ENCODE measurements at regions not wholly inside any gene's neighbourhood (a gene's known extent, or its start where the extent isn't known, plus 50 kb on each side); places are given as distances from the start of the nearest gene placed in this dataset.

DNA sequence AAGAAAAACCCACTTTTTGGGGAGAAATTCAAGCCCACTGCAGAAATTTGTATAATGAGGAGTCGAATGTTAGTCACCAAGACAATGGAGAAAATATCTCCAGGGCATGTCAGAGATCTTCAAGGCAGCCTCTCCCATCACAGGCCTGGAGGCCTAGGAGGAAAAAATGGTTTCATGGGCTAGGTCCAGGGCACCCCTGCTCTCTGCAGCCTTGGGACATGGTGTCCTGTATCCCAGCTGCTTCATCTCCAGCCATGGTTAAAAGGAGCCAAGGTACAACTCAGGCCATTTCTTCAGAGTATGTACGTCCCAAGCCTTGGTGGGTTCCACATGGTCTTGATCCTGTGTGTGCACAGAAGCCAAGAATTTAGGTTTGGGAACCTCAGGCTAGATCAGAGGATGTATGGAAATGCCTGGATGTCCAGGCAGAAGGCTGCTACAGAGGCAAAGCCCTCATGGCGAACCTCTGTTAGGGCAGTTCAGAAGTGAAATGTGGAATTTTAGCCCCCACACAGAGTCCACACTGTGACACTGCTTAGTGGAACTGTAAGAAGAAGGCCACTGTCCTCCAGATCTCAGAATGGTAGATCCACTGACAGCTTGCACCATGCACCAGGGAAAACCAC, 561.4 kb downstream of the ISL1 start:
- DNase-seq = no peak

- no peak for DNase-seq
These were observed 575.2 kb downstream of the ISL1 start for GRCh38 chr5:51958473-51958872.

DNA sequence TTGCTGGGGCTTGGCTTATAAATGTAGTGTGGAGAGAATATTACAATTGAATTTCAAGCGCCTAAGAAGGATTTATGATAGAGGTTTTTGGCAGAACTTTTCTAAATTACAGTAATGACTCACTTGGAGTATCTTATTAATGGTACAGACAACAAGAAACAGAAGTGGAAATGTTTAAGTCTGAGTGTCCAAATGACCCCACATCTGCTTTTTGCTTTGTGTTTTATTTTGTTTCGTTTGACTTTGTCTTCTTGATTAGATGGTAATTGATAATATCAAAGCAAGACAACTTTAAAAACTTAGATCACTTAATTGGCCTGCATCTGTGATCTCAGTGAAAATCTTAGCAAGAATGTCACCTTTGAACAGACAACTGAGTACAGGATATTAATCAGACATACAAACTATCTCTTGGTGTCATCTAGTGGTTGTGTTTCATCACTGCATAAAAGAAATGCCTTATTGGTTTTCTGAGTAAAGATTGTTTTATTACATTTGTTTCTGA, 577.4 kb downstream of the ISL1 start:
- no peak for DNase-seq

- no peak for DNase-seq
These were observed 577.9 kb downstream of the ISL1 start for GRCh38 chr5:51961154-51961562.

GRCh38 chr5:51968756-51969155, 585.5 kb downstream of the ISL1 start:
- DNase-seq = no peak

GRCh38 chr5:51974834-51975233, 591.6 kb downstream of the ISL1 start:
- DNase-seq = no peak

DNA sequence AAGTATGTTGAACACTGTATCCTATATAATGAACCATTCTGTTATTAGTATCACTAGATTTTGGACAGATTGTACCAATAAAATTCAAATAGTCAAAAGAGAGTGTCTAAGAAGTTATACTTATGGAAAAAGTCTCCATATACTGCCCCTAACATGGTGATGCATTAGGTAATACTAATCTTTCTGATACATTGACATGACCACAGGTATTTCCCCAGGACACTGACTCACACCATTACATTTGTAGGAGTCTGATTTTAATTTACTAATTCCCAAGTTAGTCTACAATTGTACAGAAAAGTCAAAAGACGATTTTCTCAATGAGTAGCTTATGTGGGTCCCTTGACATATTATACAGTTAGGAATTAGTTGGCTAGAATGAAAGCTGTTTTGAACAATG, 593.8 kb downstream of the ISL1 start:
- DNase-seq = no peak

DNA sequence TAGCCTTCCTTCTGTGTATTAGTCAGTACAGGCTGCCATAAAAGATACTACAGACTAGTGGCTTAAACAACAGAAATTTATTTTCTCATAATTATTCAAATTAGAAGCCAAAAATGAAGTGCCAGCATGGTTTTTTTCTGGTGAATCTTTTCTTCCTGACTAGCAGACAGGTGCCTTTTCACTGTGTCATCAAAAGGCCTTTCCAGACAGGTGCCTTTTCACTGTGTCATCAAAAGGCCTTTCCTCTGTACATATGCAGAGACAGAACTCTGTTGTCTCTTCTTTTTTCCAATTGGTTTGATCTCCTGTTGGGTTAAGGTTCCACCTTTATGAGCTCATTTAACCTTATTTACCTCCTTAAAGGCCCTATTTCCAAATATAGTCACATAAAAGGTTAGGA, 599.9 kb downstream of the ISL1 start:
- DNase-seq = no peak

DNA sequence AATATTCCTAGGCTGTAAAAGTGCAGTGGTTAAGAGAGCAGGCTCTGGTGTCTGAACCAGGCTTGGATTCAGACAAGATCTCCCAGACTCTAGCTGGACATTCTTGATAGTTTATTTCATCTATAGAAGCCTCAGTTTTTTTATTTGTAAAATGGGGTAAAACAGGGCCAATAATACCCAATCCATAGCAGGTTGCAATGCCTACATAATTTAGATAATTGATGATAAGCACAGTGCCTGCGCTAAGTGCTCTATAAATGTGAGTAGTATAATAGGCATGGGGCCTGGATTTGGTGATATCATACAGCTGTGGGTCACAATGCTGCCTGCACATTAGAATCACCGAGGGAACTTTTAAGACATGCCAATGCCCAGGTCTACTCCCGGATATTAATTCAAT, 603.5 kb downstream of the ISL1 start:
- DNase-seq = no peak

DNA sequence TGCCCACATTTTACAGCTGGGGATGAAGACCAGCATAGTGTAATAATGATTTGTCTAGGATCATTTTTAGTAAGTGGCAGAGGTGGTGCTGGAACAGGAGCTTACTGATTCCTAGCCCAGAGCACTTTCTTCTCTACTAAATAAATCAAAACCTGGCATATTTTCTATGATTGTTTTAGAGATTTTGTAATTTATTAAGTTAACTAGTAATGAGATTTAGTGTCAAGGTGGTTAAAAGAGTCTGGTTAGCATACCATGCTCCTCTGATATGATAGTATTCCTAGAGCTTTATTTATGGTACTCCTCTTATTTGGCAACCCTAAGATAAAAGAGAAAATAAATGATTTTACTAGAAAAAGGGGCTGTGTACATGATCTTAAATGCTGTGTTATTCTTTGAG, 604.0 kb downstream of the ISL1 start:
- DNase-seq = no peak

DNA sequence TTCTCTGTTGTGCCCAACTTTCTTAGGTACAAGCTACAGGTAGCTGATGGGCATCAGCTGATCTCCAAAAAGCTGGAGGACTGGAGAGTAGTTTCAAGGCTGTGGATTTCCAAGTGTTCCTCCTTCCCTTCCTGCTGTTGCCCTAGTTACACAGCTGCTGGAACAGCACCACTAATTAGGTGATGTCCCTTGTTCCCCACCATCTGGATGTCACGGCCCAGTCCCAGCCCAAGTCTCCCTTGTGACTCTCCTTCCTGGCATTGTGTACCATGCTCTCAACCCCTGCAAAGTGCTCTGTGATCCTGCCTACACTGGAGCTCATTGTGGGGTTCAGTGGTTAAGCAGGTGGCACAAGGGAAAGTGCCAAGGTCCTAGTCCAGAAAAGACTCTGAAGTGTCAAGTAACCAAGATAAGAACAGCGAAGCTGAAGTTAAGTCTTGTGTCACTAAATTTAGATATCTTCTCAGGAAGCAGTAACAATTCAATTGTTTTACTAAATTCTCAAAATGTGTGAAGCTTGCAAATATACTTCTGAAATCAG, 604.5 kb downstream of the ISL1 start:
- DNase-seq = no peak

DNA sequence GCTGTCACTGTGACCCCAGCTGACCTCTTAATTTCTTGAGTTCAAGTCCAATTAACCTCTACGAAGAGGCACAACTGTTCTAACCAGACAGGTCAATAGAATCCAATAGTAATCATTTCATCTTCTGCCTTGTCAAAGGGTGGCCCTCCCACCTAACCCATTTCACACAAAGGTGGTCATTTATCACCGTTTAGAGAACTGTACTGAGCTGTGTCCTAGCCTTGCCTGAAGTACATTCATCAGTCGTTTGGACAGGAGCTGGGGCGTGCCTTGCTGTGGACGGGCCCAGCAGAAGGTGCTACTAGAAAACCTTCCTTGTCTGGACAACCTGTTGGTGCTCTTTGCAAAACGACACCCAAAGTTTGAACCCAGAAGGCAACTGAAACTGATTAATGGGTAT, 605.4 kb downstream of the ISL1 start:
- DNase-seq = no peak

DNA sequence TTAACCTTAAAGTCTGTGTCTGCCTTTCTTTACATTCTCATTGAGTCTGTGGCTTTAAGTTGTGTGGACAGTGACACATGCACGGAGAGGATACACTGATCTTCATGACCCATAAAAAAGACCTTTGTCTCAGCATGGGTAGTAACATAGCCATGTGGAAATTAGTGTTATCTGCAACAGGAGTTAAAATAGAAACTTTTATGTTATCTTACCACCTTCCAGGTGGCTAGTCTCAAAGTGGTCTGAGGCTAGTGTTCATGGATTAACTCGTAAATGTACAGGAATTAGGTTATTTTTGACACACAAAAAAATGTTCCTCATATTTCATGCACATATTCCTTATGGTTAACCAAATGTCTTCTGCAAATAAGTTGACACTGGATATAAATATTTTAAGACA, 607.0 kb downstream of the ISL1 start:
- no peak for DNase-seq

GRCh38 chr5:51990661-51991180, 607.5 kb downstream of the ISL1 start:
- DNase-seq = no peak

GRCh38 chr5:51991940-51992339, 608.7 kb downstream of the ISL1 start:
- DNase-seq = no peak

GRCh38 chr5:51995773-51996306, 612.6 kb downstream of the ISL1 start:
- no peak for DNase-seq

- DNase-seq = no peak
These were observed 613.2 kb downstream of the ISL1 start for GRCh38 chr5:51996356-51996861.

DNA sequence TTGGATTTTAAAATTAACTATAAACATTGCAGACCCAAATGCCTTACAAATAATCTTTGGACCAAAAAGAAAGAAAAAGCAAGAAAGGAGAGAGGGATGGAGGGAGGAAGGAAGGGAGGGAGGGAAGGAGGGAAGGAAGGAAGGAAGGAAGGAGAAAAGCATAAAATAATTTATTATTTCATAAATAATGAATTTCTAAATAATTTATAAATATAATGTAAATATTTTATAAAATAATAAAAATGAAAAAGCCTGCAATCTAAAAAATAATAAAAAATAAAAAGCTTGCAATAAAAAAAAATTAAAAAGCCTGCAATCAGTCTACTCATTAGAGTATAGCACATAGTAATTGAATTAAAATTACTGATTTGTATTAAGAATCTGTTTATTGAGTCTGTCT, 614.3 kb downstream of the ISL1 start:
- no peak for DNase-seq

DNA sequence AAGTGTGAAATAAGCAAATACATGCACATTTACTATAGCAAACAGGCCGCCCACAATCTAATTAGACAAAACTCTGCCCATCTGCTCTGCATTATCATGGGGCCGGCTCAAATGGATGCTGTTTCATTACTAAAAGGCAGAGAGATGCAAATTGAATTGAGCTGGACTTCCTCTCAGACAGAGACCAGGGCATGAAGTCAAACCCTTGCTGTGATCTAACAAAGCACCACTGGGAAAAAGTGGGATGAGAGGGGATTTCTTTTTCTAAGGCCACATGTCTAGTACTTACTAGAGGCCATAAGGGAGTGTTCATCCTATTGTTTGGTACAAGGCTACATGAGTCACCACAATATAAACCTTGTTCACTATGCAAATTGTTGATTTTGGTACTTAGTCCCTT, 614.7 kb downstream of the ISL1 start:
- DNase-seq = no peak

DNA sequence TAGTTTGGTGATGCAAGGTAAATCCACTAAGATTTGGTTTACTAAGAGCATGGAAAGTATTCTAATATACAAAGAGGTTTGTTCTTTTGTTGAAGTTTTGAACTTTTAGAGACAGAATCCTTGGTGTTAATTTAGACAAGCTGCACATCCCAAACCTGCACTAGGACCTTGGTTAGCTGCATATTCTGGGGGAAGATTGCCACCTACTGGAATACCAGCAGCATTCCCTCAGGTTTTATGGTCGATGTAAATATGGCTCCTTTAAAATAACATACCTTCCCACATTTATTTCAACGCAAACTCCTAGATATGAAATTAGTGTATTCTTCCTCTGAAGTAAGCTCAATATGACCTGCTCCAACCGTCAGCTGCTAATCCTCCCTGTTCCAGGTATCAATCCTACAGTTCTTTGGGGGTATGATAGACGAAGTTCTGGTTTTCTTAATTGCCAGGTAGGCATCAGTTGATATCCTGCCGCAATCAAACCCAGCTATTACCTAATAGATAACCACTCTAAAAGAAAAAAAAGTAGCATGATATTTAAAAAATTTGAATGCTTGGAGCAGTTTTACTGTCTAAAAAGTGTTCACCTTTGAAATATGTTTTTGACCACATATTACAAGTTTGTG, 624.1 kb downstream of the ISL1 start:
- DNase-seq = peak; percentile 79

GRCh38 chr5:52010454-52010853, 627.2 kb downstream of the ISL1 start:
- peak; percentile 51 for DNase-seq

DNA sequence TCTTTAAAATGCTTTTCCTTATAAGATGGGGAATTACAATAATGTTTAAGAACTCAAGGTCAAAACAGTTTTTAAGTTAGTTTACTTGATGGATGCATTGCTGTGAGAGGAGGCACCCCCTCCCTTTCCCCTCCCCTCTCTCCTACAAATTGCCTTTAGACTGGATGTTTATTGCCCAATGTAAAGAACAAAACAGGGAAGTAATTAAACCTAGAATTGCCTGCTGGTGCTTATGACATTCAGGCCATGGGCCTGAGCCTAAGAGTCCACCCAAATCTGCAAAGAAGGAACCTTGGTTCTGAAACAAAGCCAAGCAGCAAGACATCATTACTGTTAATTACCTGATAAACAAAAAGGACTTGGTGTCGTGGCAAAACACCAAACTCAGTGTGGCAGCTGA, 630.3 kb downstream of the ISL1 start:
- DNase-seq = peak; percentile 86

- peak; percentile 97 for DNase-seq
These were observed 632.5 kb downstream of the ISL1 start for GRCh38 chr5:52015760-52016159.

DNA sequence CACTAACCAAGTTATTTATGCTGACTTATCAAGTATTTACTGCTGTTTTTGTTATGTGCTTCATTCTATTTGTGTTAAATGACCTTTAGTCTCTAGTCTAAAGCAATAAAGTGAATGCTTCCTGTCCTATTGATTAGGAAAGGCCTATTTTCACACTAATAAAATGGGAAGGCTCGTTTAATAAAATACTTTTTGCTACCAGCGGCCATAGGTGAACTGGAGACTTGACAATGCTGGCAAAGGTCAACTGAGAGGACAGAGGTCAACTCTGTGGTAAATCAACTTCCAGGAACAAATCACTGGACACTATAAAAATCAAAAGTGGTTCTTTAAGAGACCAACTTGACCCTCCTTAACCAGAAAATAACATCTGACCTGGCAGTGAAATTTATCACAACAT, 634.3 kb downstream of the ISL1 start:
- DNase-seq = no peak

Measured in NCI-H187 treated with DMSO at 0.1 percent for 48 hours (cell line).